Stimulated activated CD8-positive, alpha-beta memory T cell treated with anti-CD3 and anti-CD28 coated beads, Interleukin-4, amount 100 ng/mL, for 4 hours (primary cell): ENCODE measurements at regions not wholly inside any gene's neighbourhood (a gene's known extent, or its start where the extent isn't known, plus 50 kb on each side); places are given as distances from the start of the nearest gene placed in this dataset.

ENCODE experiments used
- DNase-seq, 2 donors: peaks; one replicate each; pipeline ENCODE4 v3.0.0-alpha.2; 2020; ENCODE audit warnings: low read depth in 2 of 2, low spot score in 1 of 2

DNA sequence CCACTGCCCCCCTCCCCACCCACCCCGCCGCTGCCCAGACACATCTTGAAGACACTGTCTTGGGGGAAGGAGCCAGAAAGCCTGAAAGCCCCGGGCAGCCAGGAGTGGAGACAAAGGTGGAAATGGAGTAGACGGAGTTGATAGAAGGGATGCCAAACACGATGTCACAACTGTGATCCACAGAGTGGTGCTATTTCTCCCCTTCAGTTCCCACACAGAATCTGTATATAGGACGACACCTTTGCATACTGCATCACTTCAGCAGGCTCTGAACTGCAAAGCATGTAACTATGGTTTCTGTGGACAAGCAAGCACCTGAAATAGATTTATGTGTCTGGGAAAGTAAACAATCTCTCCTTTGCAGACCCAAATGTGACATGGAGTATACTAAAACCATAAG is 56.4 kb upstream of the F13A1 start:
- DNase-seq = no peak

DNA sequence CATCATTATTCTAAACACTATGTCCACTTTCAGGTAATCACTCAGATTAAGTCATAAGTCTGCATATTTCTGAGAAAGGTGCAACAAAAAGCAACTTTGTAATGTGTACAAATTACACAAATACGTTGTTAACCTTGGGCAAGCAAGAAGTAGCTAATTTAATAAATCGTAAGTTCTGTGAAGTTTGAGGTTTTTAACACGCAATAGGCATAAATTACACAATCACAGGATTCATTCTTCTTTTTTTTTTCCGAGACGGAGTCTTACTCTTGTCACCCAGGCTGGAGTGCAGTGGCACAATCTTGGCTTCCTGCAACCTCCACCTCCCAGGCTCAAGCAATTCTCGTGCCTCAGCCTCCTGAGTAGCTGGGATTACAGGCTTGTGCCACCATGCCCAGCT is 57.2 kb upstream of the F13A1 start:
- DNase-seq = no peak

DNA sequence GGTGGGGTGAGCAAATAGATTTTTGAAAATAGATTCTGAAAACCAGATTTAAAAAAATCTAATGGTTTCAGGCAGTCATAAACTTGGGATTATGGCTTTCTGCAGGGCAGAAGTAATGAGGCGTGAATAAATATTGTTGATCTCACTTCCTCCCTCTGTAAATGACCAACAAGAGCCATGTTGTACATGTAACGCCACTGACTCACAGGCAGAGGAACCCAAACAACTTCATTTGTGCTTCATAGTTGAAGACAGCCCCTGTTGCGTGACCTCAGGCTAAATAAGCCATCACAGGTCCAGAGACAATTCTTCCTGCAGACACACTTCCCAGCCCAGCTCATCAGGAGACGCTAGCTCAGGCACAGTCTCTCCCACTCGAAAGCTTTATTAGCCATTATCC is 59.1 kb upstream of the F13A1 start:
- no peak for DNase-seq

DNA sequence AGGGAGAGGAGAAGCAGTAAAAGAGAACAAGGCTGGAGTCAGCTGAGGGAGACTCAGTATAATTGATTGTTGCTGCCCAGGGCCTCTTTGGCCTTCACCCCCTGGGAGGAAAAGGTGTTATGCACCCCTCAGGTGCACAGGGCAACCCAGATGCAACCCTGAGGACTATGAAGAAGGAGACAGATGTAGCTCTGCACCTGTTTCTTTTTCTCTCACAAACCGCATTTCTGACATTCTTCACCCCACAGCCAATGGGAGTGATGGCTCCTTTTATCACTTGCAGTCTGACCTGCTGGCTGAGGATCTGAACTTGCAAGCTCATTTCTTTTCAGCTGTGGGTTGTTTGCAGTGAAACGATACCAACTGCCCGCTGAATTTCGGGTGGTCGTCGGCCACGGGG is 64.1 kb upstream of the F13A1 start:
- no peak for DNase-seq

DNA sequence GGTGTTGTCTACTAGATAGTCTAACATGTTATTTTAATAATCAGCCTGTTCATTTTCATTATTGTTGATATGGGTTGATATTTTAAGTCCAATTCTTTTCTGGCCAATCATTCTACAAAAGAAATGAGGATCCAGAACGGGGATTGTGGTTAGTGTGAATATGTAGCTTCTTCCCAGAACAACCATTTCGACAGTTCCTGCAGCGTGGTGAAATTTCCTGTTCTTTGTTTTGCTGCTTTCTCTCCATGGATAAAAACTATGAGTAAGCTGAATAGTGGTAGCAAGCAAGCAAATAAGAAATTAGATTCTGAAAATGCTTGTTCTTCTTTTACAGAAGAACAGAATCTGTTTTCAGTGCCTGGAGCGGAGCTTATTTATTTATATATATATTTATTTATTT is 65.5 kb upstream of the F13A1 start:
- no peak for DNase-seq

DNA sequence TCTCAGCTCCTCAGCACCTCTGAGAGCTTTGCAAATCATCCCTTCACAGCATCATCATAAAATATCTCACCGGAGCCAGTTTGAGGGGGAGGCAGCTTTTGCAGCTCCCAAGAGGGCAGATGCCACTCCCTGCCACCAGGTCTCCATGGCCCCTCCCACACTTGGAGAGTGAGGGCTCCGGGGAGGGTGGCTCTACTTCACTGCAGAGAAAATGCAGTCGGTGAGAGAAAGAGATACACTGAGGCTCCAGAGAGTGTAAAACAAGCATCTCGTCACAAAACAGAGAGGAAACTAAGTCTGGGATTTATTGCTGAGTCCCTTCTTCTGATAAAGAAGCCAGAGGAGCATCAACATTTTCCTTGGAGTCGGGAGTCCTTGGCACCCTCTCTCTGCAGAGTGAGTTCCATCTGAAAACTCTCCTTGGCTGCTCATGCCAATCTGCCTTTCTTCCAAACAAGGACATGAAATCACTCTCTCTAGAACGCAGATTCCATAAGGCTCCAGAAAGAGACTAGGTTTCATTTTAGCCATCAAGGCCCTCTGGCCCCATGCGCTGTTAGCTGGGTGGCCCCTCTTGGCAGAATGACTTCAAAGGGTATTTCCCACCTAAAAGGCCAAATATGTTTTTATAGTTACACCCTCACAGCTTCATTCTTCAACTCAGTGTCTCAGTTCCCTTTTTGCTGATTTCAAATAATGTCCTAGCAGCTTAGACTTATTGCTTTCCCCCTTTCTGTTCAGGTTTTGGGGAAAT is 70.6 kb upstream of the F13A1 start:
- no peak for DNase-seq

DNA sequence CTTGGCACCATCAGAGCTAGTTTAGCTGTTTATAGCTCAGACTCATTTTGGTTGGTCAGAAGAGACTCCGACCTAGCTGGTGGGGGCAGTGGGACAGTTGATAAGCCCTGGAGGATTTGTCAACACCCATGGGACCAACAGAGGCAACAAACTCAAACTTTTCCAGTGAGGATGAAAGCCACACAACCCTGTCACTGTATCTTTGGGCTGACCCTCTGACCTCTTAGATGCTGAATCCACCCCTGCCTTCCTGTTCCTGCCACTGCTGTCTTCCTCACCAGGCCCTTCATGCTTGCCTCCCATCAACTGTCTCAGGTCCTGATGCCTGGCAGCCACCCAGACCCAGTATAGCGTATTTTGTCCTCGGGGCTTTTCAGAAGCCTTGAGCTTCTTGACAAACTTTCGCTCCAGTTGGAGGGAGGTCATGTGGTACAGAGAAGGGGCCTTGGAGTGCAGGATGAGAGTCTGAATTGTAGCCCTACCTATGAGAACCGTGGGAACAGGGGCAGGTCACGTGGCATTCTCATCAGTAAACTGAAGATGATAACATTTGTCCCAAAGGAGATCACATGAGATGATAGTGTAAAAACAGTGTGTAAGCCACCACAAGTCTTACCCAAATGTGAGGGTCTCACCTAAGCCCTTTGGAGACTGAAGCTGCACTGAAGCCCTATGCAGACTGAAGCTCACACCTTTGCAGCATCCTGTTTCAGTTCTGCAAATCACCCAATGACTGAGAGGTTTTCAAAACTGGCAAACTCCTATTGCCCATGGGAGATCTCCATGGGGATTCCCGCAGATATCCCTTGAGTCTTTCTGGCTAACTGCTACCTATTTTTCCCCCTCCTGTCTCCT is 72.0 kb upstream of the F13A1 start:
- no peak for DNase-seq

DNA sequence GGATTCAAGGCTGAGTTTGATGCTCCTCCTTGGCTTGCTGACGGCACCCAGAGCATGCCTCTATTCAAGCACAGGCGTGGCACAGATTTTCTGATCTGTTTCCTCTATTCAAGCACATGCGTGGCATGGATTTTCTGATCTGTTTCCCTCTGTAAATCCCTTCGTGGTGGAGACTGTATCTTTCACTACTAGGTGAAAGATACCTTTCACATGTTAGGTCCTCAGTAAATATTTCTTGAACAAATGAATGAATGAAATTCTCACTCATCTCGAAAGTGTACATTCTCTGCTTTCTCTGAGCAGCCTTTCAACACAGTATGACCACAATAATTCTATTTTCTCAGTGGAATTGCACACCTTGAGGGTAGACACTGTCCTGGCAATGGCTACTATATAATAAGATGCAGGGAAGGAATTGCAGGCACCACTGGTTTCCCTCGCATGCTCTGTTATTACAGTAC is 72.6 kb upstream of the F13A1 start:
- DNase-seq = no peak

DNA sequence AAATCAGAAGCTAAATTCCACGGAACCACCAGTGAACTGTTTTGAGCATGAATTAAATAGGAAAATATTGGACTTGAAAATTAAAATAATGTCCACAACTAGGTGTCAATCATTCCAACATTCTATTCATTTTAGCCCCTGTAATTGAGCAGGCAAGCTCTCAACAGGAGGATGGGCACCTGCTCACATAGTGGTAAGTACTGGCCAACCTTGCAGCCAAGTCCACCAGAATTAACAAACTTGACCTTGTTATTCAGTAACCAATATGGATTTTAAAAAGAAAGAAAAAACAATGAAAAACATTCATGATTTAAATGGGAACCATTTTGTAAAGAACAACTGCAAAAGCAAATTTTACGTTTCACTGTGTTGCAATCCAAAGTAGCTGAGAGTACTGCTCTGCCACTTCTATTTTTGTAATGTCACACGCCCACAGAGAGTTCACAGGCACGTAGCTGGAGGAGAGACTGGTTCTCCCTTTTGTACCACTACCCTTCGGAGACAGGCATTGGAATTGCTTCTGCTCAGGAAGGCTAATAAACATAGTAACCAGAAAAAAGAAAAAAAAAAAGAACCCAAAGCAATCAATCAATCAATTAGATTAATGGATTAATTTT is 75.2 kb upstream of the F13A1 start:
- DNase-seq = no peak

DNA sequence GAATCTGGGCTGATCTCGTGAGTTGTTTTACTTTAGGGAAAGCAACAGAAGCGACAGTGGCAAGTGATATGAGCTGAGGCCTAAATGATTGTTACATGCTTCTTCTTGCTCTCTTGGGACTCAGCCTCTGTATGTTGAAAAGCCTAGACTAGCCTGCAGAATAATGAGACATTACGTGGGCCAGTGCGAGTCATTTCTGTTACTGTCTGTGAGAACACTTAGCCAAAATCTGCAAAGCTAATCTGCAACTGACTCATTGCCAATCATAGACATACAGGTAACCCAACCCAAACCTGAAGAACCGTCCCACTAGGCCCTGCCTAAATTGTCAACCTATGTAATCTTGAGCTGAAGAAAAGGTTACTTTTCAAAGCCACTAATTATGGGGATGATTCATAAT is 77.4 kb upstream of the F13A1 start:
- no peak for DNase-seq

DNA sequence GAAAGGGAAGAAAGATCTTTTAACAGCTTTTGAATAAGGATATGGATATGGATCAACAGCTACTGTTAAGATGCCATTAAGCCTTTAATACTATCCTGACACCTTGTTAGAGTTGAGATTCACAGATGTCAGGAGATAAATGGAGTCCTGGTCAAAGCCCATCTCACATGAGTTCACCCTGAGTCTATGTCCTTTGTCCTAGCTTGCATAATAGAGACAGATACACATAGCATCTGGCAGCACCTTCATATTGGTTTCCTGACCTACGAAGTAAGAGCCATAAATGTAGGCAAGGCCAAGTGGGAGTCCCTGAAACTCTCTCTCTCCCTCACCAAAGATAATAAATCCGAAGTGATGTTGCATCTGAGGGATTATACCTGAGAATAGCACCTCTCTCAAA is 79.1 kb upstream of the F13A1 start:
- no peak for DNase-seq

DNA sequence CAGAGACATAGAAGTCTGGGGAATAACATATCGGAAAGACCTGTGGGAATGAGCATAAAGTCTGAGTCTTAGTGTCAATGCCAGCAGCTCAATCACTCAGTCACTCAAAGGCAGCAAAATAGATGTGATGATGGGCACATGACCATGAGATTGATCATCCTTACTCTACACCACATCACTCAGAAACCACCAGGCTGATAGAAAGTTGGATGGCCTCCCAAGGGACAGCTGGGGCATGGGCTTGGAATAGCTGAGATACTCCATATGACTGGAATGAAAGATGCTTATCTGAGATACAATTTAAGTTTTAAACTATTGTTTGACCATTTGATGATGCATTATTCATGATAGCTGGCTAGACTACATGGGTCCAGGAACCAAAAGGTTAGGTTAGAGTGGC is 80.9 kb upstream of the F13A1 start:
- DNase-seq = no peak

DNA sequence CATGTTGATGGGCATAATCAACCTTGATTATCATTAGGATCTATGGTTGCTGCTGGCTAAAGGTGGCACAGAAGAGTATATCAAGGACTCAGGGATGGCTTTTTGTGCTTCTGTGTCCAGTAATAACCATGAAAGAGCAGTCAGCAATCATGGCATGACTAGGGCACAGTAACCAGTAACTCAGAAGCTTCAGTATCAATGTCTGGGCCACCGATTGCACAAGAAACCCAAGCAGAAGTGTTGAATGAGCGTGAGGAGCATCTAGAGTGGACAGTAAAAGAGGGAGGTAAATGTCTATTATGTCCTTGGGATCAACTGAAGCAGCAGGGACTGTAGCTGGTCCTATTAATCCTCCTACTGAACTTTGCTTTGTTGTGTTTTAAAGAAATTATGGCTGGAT is 81.5 kb upstream of the F13A1 start:
- no peak for DNase-seq

DNA sequence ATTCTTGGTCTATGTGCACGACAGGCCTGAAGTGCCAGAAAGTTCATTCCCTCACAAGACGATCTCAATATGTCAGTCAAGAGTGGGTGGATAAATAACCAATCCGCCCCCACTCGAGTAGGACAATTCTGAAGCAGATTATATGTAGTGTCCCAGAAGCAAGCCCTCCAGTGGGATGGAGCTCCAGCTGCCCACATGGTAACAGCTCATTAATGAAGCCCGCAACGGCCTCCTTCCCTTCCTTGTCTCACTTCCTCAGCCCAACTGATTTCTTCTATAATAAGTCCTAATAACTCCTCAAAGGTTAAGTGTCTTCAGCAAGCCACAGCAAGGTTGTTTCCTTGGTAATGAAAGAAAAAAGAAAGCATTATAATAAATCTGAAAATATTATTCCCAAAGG is 82.1 kb upstream of the F13A1 start:
- DNase-seq = no peak

DNA sequence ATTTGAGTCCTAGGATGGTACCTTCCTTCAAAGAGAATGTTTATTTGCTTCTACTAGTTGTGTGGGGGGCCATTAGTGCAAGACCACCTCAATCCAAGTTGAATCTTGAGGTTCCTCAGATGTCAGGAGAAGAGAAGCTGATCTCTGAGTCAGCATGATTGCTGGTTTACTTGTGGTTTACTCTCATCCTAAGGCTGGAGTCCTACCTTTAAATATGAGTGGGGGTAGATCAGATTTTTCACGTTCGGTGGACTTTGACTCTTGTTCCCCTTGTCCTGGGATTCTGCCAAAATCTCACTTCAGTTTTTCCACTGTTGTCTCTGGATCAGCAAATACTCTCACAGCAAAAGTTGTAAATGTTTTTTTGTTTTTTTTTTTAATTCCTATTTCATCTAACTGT is 84.6 kb upstream of the F13A1 start:
- no peak for DNase-seq

DNA sequence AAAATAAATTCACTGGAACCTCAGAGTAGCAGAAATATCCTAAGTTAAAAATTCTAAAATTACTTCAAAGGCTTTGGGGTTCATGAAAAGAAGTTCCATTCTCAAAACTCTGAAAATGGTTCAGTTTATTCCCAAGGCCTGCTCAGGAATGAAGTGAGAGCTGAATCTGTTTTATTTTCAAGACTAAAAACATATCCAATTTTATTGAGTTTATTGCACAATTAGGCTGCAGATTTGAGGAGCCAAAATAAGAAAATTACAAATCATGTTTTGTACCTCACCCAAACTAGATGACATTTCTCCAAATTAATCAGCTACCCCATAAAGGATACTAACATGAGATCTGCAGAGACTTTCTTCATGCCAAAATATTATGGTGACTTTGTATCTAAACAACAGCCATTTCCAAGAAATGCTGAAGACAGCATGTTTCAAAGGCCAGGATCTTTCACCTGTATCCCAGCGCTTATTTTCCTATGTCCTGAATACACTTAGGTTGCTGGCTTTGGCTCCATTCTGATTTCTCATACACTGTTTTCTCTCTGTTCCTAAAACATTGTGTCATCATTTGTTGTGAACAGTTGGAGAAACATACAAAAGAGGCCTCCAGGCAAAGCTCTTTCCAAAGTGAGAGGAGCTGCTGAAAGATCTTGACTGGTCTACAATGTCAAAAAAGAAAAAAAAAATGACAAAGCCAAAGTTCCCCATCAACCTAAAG is 85.7 kb upstream of the F13A1 start:
- DNase-seq = no peak

DNA sequence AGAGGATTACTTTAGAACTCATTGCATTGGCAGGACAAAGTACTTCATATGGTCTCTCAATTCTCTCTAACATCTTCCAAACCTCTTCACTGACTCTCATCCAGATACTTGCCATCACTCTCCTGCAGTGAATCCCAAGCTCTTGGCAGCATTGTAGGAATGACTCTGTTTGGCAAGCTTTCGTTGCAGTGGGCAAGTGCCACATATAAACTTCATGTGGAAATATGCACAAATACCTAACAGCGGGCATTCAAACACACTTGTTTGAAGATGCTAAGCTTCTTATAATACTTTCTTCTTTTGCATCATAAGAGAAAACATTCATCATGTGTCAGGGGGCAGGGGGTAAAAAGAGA is 86.2 kb upstream of the F13A1 start:
- no peak for DNase-seq

DNA sequence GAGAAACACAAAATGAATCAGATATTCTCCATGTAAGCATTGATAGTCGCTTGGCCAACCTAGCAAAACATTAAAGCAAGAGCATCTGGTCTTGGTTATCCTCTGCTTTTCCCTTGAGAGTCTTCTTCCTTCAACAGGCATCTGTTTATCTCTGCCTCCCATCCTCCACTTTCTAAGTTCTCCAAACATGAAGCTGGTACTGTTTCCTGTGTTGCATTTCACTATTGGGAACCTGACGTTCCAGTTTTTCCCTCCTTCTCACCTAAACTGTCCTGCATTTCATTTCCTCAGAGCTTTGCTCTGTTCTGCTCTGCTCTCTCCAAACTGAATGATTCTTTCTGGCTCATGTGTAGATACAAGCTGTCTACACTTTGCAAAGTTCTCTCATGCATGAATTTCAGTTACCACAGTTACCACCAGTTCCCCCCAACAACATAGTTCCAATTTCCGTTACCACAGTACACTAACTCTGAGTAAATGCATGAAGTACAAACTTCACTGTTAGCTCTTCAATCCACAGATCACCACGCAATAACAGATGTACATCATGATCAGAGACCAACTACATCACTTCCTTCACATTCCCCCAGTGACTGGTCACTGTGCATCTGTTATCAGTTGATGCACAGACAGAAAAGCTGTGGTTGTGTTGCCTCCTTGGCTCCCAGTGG is 86.7 kb upstream of the F13A1 start:
- no peak for DNase-seq

DNA sequence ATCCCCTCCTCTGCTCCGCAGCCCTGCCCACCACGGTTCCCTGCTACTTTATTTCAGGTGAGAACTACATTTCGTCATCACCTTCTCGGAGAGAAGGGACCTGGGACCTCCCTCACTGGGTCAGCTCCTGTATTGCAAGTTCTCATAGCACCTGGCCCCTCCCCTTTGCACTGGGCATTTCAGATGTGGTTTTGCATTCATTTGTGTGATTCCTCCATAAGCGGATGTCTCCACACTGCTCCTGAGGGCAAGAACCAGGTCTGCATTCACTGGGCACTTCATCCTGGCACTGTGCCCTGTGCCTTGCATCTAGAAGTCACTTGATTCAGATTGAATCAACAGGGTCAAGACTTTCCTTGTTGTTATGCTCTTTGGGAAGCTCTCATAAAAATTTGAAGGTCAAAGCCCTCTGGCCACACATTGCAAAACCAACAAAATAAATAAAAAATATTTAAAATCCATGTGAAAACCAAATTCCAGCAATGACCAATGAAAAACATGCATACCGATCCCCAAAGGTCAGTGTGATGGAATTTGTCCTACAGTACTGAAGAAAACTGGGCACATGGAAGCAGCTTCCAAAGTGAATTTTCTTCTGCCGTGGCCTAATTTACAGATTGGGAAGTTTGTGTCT is 89.1 kb upstream of the F13A1 start:
- DNase-seq = no peak

DNA sequence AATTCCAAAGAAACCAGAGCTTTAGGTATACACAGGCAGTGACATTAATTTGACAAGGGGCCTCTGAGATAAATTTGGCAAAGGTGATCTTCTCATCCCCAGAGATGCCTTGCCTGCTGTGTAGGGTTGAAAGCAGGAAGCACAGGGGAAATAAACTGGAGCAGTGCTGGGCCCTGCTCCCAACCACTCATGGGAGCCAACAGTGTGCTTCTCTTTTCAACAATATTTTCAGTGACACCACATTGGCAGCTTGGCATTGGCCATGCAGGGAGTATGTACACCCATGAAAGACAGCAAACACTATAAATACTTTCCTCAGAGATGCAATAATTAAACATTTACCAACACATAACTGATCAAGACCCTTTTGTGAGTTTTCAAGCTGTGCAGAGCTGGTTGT is 90.7 kb upstream of the F13A1 start:
- DNase-seq = no peak

DNA sequence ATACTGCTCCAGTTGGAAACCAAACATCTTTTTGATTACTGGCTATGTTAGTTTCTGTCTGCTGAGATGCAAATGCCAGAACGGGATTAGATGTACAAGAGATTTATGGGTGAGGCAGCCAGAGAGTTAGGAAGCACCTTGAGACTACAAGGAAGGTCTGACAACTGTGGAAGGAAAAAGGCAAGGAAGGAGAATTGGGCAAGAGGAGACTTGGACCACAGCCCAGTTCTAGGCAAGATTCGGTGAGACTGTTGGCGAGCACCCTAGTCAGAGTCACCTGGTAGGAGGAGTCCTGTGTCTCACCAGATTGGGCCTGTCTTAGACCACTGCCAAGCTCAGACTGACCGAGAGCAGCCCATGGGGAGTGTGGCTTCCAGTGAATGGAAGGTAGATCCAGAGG is 91.8 kb upstream of the F13A1 start:
- no peak for DNase-seq
